ENCODE measurements at regions not wholly inside any gene's neighbourhood (a gene's known extent, or its start where the extent isn't known, plus 50 kb on each side); places are given as distances from the start of the nearest gene placed in this dataset.

- TF ChIP-seq CTCF (conservative IDR thresholded peaks at IDR 0.05; ENCODE audit: low read depth, low read length) = no peak
- TF ChIP-seq EZH2 (IDR thresholded peaks at IDR 0.05; ENCODE audit: low read length, unreplicated experiment) = no peak
- no peak for TF ChIP-seq EZH2phosphoT487 (IDR thresholded peaks at IDR 0.05; ENCODE audit: borderline replicate concordance, low read length)
Observed at GRCh38 chr3:23002836-23003732, 200.0 kb upstream of the UBE2E2 start.
